Heart right ventricle (tissue), 16 donors: ENCODE measurements at regions not wholly inside any gene's neighbourhood (a gene's known extent, or its start where the extent isn't known, plus 50 kb on each side); places are given as distances from the start of the nearest gene placed in this dataset.

Source experiments
- ATAC-seq, 8 donors: fragments of 200-7000 bp; cut with Tn5 transposase; one replicate each; pipeline ENCODE4 v1.9.1; 2020; ENCODE audit warnings: mild to moderate bottlenecking in 8 of 8, moderate library complexity in 8 of 8, moderate number of reproducible peaks in 1 of 8
- DNase-seq, 2 donors: peaks; one replicate each; pipeline ENCODE4 v3.0.0-alpha.2; 2020
- H3K27ac ChIP-seq, 10 donors: fragments of 200-600 bp; sonication (generic) in 2 of 10; one replicate each; pipeline versions ENCODE4 v1.5.0 to v1.8.0; 2020 to 2022; ENCODE audit warnings: mild to moderate bottlenecking in 3 of 10
- H3K27me3 ChIP-seq, 7 donors: fragments of 200-600 bp; one replicate each; pipeline ENCODE4 v1.8.0; 2021 to 2022; ENCODE audit warnings: mild to moderate bottlenecking in 2 of 7
- H3K36me3 ChIP-seq, 9 donors: fragments of 200-600 bp; sonication (generic) in 1 of 9; one replicate each; pipeline versions ENCODE4 v1.5.0 to v1.8.0; 2020 to 2022; ENCODE audit warnings: mild to moderate bottlenecking in 2 of 9
- H3K4me1 ChIP-seq, 9 donors: fragments of 200-600 bp; sonication (generic) in 1 of 9; one replicate each; pipeline versions ENCODE4 v1.5.0 to v1.8.0; 2020 to 2022; ENCODE audit warnings: mild to moderate bottlenecking in 4 of 9
- H3K4me3 ChIP-seq, 10 donors: fragments of 200-600 bp; sonication (generic) in 2 of 10; one replicate each; pipeline versions ENCODE4 v1.5.0 to v1.8.0; 2020 to 2022; ENCODE audit warnings: mild to moderate bottlenecking in 7 of 10, moderate library complexity in 2 of 10
- H3K9me3 ChIP-seq, 11 donors: fragments of 200-600 bp in 10 of 11; sonication (generic) in 2 of 11; one replicate each; pipeline versions ENCODE4 v1.5.0 to v1.8.0; 2013 to 2022; ENCODE audit warnings: mild to moderate bottlenecking in 2 of 11, control low read depth in 1 of 11, moderate library complexity in 1 of 11
- CTCF ChIP-seq, 9 donors: fragments of 200-600 bp; sonication (generic) in 2 of 9; IDR thresholded peaks; one replicate each; pipeline versions ENCODE4 v1.5.0 to v1.8.0; 2021 to 2022; ENCODE audit warnings: antibody characterized with exemption in 9 of 9, mild to moderate bottlenecking in 5 of 9, moderate library complexity in 1 of 9
- WGBS, 2 donors: extraction: QIAGEN DNeasy Blood & Tissue Kit; methylation state at CpG; one replicate each; pipeline ENCODE4 v1.1.7; 2013; ENCODE audit warnings: inconsistent platforms in 1 of 2; 5-methylcytosine and 5-hydroxymethylcytosine counted together
- intact Hi-C, 10 donors: fragments of 100-400 bp; cut with DNase I; formaldehyde crosslinking; loops; one replicate each; pipeline versions ENCODE4 v1.11.1 to v1.14.2; 2022
- donor health status: Arrhythmogenic right ventricular cardiomyopathy.
- donor health status: ischemic (EF 13 %, LVEDD 7.1; RV severe dilation, severe dysfunction).
- donor health status: healthy with polysubstance abuse.
- donor health status: DM: no; HTN: yes; CAD: no.
- donor health status: DM: no; HTN: no; CAD: no.
- donor health status: ischemic (EF 25% LVEDD 6.9; RV normal size, moderate dysfunction).
- donor health status: ischemic (EF 25% LVEDD 5.7; RV mildly dilated, moderate dysfunction).
- donor health status: healthy.
- donor health status: DM: yes; HTN: yes; CAD: no.
- donor health status: Ischemic cardiomyopathy.
- donor health status: ischemic (EF 35%, LVEDD 5.7; RV mildly dilated, moderate dysfunction).
- donor health status: nonischemic (EF 11% LVEDD 7.7; RV severe dilation, severe dysfunction).
- donor health status: DM: yes; HTN: yes; CAD: no.
- donor health status: PGD.
- donor health status: ischemic (EF 29% LVEDD 5.4; RV normal size, mild dysfunction).
- donor health status: nonischemic (EF 23%, LVEDD 6.1; RV moderate dilation, normal function).

- no peaks in the 10 kb centered on the region for H3K36me3 ChIP-seq
- ATAC-seq (no peak), DNase-seq (no peak)
- peaks cover 0 to 10% (median 0%) of the 10 kb centered on the region in 9 donors for H3K4me1 ChIP-seq
- intact Hi-C loops, result no loop called here
- peaks cover 0 to 22% (median 0%) of the 10 kb centered on the region in 11 donors for H3K9me3 ChIP-seq
- no peak for TF ChIP-seq CTCF (IDR thresholded peaks at IDR 0.05)
- H3K27ac ChIP-seq, result no peak overlapping the region
- no peak overlapping the region for H3K4me3 ChIP-seq
- 87 to 96% methylated on average over 6 of the region's 6 CpGs for WGBS, 2 donors
- peaks cover 0 to 7% (median 0%) of the 10 kb centered on the region in 7 donors for H3K27me3 ChIP-seq
These were observed 91.3 kb upstream of the FAM171A1 start for GRCh38 chr10:15462253-15462897.

DNA sequence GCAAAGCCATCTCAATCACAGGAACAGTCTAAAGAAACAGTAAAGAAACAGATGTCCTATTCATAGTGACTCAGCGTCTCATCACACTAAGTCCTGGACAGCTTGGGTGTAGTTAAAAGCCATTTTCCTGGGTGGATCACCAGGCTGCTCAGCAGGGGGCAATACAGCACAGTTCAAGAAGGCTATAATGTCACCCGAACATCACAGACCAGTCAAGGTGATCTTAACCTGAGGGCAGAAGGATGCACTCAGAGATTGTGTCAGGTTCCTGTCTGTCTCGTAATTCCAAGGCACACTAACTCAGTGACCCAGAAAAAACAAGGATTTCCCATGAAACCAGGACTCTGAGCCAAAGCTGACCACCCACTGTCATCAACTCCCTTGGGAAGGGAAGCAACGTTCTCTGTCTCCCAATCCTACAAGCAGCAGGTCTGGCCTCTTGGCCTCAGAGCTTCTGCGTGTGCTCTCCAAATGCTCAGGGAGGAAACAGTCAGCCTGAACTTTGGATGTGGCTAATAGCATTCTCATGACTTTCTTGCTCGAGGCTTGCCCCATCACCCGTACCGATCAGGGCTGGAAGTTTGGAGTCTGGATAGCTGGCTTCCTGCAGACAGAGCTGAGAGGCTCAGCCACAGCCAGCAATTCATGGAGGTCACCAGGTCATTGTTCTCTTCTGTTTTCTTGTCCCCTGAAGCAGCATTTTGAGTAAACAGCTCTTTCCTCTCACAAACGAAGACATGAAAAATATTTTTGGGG is 90.4 kb upstream of the FAM171A1 start:
- ATAC-seq, result peak; percentile 47 to 87 (median 74)
- peaks cover 0 to 13% (median 0%) of the 10 kb centered on the region in 7 donors for H3K27me3 ChIP-seq
- H3K4me3 ChIP-seq, result no peak overlapping the region
- intact Hi-C loops, result no loop called here
- H3K4me1 ChIP-seq, result peaks cover 0 to 10% (median 0%) of the 10 kb centered on the region in 9 donors
- WGBS, 2 donors, result 37 to 49% methylated on average over 9 of the region's 9 CpGs
- no peak overlapping the region for H3K27ac ChIP-seq
- peak; percentile 16 to 18 for DNase-seq
- TF ChIP-seq CTCF (IDR thresholded peaks at IDR 0.05), result peak in 2 of 9 donors; percentile 3 to 30
- H3K36me3 ChIP-seq, result no peaks in the 10 kb centered on the region
- peaks cover 0 to 24% (median 0%) of the 10 kb centered on the region in 11 donors for H3K9me3 ChIP-seq

- intact Hi-C loops, result no loop called here
- no peak for TF ChIP-seq CTCF (IDR thresholded peaks at IDR 0.05)
- peaks cover 0 to 13% (median 0%) of the 10 kb centered on the region in 7 donors for H3K27me3 ChIP-seq
- no peak overlapping the region for H3K4me3 ChIP-seq
- H3K9me3 ChIP-seq, result peaks cover 0 to 24% (median 0%) of the 10 kb centered on the region in 11 donors
- WGBS, 2 donors, result 84 to 90% methylated on average over 3 of the region's 3 CpGs
- DNase-seq, result no peak
- no peaks in the 10 kb centered on the region for H3K36me3 ChIP-seq
- peaks cover 0 to 10% (median 0%) of the 10 kb centered on the region in 9 donors for H3K4me1 ChIP-seq
- H3K27ac ChIP-seq, result no peak overlapping the region
- ATAC-seq, result no peak
These were observed 89.6 kb upstream of the FAM171A1 start for GRCh38 chr10:15460661-15461060.

- peaks cover 0 to 13% (median 0%) of the 10 kb centered on the region in 7 donors for H3K27me3 ChIP-seq
- DNase-seq (no peak), ATAC-seq (no peak)
- WGBS, 2 donors, result 89 to 100% methylated on average over 1 of the region's 1 CpG
- no peaks in the 10 kb centered on the region for H3K36me3 ChIP-seq
- peaks cover 0 to 10% (median 0%) of the 10 kb centered on the region in 9 donors for H3K4me1 ChIP-seq
- H3K4me3 ChIP-seq, result no peak overlapping the region
- no peak for TF ChIP-seq CTCF (IDR thresholded peaks at IDR 0.05)
- H3K9me3 ChIP-seq, result peaks cover 0 to 23% (median 0%) of the 10 kb centered on the region in 11 donors
- no peak overlapping the region for H3K27ac ChIP-seq
- intact Hi-C loops, result no loop called here
These were observed 88.1 kb upstream of the FAM171A1 start for GRCh38 chr10:15459218-15459617.
